OCI-LY1 (cell line): ENCODE measurements at regions not wholly inside any gene's neighbourhood (a gene's known extent, or its start where the extent isn't known, plus 50 kb on each side); places are given as distances from the start of the nearest gene placed in this dataset.
"Not testable (repeated sequence)": the region's sequence is repeated elsewhere in the genome, so short reads cannot be mapped to it uniquely, and the experiment has no call there.

Experiments
- H2AFZ ChIP-seq: fragments of 200-600 bp; sonication (generic), shearing (Covaris generic); 2 replicates; pipeline ENCODE4 v1.6.0; 2014; ENCODE audit warnings: antibody characterized with exemption, mild to moderate bottlenecking, low read length
- H3F3A ChIP-seq: fragments of 200-600 bp; sonication (generic), shearing (Covaris generic); 2 replicates; pipeline ENCODE4 v1.6.0; 2014; ENCODE audit warnings: mild to moderate bottlenecking, antibody characterized with exemption, low read length, moderate library complexity; ENCODE audit not compliant: insufficient read depth
- H3K27ac ChIP-seq: fragments of 200-600 bp; sonication (generic); 2 replicates; pipeline ENCODE4 v1.5.1; 2014; ENCODE audit warnings: low read length, mixed run types, mild to moderate bottlenecking, low read depth; ENCODE audit not compliant: poor library complexity, severe bottlenecking
- H3K27me3 ChIP-seq: fragments of 200-600 bp; sonication (generic); 2 replicates; pipeline ENCODE4 v1.6.0; 2014; ENCODE audit warnings: antibody characterized with exemption, mild to moderate bottlenecking, low read length, moderate library complexity; ENCODE audit not compliant: insufficient read depth
- H3K36me3 ChIP-seq: fragments of 200-600 bp; sonication (generic); 2 replicates; pipeline ENCODE4 v1.6.1; 2014; ENCODE audit warnings: mild to moderate bottlenecking, antibody characterized with exemption, low read length, moderate library complexity, mixed read lengths; ENCODE audit not compliant: insufficient read depth
- H3K4me1 ChIP-seq: fragments of 200-600 bp; sonication (generic); 2 replicates; pipeline ENCODE4 v1.5.1; 2014; ENCODE audit warnings: mild to moderate bottlenecking, low read length, moderate library complexity; ENCODE audit not compliant: insufficient read depth, severe bottlenecking
- H3K4me2 ChIP-seq: fragments of 200-600 bp; sonication (generic), shearing (Covaris generic); 2 replicates; pipeline ENCODE4 v1.6.1; 2014; ENCODE audit warnings: low read length
- H3K4me3 ChIP-seq: fragments of 200-600 bp; sonication (generic); 2 replicates; pipeline ENCODE4 v1.5.1; 2014; ENCODE audit warnings: low read length, low read depth, mild to moderate bottlenecking, mixed read lengths; ENCODE audit not compliant: poor library complexity, severe bottlenecking
- H3K79me2 ChIP-seq: fragments of 200-600 bp; shearing (Covaris generic); 2 replicates; pipeline ENCODE4 v1.6.1; 2016; ENCODE audit warnings: mixed run types, low read length, mixed read lengths; ENCODE audit not compliant: insufficient read depth
- H3K9ac ChIP-seq: fragments of 200-600 bp; sonication (generic), shearing (Covaris generic); 2 replicates; pipeline ENCODE4 v1.6.1; 2014; ENCODE audit warnings: mild to moderate bottlenecking, low read length, mixed read lengths
- H3K9me2 ChIP-seq: fragments of 200-600 bp; sonication (generic), shearing (Covaris generic); 2 replicates; pipeline ENCODE4 v1.6.1; 2014; ENCODE audit warnings: low read depth, mild to moderate bottlenecking, low read length, mixed read lengths
- H3K9me3 ChIP-seq: fragments of 200-600 bp; shearing (Covaris generic); 2 replicates; pipeline ENCODE4 v1.6.1; 2014; ENCODE audit warnings: low read length, mixed read lengths
- H4K20me1 ChIP-seq: fragments of 200-600 bp; sonication (generic), shearing (Covaris generic); 2 replicates; pipeline ENCODE4 v1.6.0; 2016; ENCODE audit warnings: mild to moderate bottlenecking, low read length; ENCODE audit not compliant: insufficient read depth
- EZH2 ChIP-seq: fragments of 200-600 bp; sonication (generic), shearing (Covaris generic); IDR thresholded peaks from 2 replicates; pipeline ENCODE4 v1.8.0; 2017; ENCODE audit warnings: borderline replicate concordance, mixed run types, mild to moderate bottlenecking, antibody characterized with exemption, low read length, moderate library complexity, mixed read lengths
- TF ChIP-seq, protein P1 (sequence below): fragments of 200-600 bp; sonication (generic), shearing (Covaris generic); IDR thresholded peaks from 2 replicates; pipeline ENCODE4 v1.5.1; 2017; ENCODE audit warnings: mild to moderate bottlenecking, antibody characterized with exemption, low read length, moderate library complexity, mixed read lengths

DNA sequence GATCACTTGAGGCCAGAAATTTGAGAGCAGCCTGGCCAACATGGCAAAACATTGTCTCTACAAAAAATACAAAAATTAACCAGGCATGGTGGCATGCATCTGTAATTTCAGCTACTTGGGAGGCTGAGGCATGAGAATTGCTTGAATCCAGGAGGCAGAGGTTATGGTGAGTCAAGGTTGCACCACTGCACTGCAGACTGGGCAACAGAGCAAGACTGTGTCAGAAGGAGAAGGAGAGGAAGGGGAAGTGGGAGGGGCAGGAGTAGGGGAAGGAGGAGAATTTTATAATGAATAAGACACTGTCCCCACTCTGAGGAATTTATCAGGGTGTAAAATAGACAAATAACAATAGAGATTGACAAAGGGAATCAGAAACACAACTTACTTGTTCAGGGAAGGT, 440.6 kb upstream of the DYNLRB2 start:
- Histone ChIP-seq H4K20me1 (no peaks in the 10 kb centered on the region), H3K27ac (no peak overlapping the region), H3K9me2 (no peaks in the 10 kb centered on the region)

DNA sequence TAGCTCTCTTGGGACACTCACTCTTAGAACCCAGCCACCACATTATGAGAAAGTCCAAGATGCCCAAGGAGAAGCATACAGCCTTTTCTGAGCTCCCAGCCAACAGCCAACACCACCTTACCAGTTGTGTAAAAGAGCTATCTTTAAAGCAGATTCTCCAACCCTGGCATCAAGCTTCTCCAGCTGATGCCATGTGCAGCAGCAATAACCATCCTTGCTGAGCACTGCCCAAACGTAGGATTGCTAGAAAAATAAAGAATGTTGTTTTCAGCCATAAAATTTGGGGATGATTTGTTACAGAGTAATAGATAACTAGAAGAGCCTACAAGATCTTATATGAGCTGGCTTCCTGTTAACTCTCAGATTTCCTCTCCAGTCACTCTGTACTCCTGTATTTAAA, 443.7 kb upstream of the DYNLRB2 start:
- no peaks in the 10 kb centered on the region for H3K9me3 ChIP-seq
- H3F3A ChIP-seq, result no peaks in the 10 kb centered on the region
- no peak overlapping the region for H3K9ac ChIP-seq
- no peaks in the 10 kb centered on the region for H3K9me2 ChIP-seq
- H3K36me3 ChIP-seq, result no peaks in the 10 kb centered on the region
- H3K4me1 ChIP-seq, result no peaks in the 10 kb centered on the region
- H3K27me3 ChIP-seq, result no peaks in the 10 kb centered on the region
- no peaks in the 10 kb centered on the region for H3K79me2 ChIP-seq
- TF ChIP-seq, protein P1, sequence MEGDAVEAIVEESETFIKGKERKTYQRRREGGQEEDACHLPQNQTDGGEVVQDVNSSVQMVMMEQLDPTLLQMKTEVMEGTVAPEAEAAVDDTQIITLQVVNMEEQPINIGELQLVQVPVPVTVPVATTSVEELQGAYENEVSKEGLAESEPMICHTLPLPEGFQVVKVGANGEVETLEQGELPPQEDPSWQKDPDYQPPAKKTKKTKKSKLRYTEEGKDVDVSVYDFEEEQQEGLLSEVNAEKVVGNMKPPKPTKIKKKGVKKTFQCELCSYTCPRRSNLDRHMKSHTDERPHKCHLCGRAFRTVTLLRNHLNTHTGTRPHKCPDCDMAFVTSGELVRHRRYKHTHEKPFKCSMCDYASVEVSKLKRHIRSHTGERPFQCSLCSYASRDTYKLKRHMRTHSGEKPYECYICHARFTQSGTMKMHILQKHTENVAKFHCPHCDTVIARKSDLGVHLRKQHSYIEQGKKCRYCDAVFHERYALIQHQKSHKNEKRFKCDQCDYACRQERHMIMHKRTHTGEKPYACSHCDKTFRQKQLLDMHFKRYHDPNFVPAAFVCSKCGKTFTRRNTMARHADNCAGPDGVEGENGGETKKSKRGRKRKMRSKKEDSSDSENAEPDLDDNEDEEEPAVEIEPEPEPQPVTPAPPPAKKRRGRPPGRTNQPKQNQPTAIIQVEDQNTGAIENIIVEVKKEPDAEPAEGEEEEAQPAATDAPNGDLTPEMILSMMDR, result no peak
- no peak for TF ChIP-seq EZH2
- no peaks in the 10 kb centered on the region for H4K20me1 ChIP-seq
- no peak overlapping the region for H2AFZ ChIP-seq
- no peak overlapping the region for H3K4me3 ChIP-seq
- H3K27ac ChIP-seq, result no peak overlapping the region
- no peak overlapping the region for H3K4me2 ChIP-seq

More for the DNA sequence above, 440.6 kb upstream of the DYNLRB2 start:
- no peaks in the 10 kb centered on the region for H3K36me3 ChIP-seq
- TF ChIP-seq, protein P1, result no peak
- no peak for TF ChIP-seq EZH2
- H3K4me2 ChIP-seq, result no peak overlapping the region
- H3K9me3 ChIP-seq, result no peaks in the 10 kb centered on the region
- H3K9ac ChIP-seq, result no peak overlapping the region
- H3K4me1 ChIP-seq, result no peaks in the 10 kb centered on the region
- no peak overlapping the region for H2AFZ ChIP-seq
- no peaks in the 10 kb centered on the region for H3K27me3 ChIP-seq
- H3F3A ChIP-seq, result no peaks in the 10 kb centered on the region
- no peaks in the 10 kb centered on the region for H3K79me2 ChIP-seq
- no peak overlapping the region for H3K4me3 ChIP-seq

DNA sequence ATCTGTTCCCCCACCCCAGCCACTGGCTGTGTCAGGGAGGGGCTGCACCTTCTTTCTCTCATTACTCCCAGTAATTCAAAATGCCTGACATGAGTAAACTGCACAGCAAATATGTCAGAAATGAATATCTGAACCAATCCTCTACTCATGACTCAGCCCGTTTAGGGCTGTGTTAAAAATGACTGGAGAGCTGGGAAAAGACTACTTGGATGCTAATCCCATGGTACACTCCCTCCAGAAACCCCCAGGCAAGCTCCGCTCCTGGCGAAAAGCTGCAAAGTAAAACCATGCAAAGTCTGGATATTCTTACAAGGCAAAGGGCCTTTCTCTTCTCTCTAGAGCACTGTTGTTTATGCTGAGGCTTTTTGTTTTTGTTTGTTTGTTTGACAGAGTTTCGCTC, 448.1 kb upstream of the DYNLRB2 start:
- no peaks in the 10 kb centered on the region for H3K27me3 ChIP-seq
- no peak overlapping the region for H3K4me2 ChIP-seq
- no peak overlapping the region for H2AFZ ChIP-seq
- no peaks in the 10 kb centered on the region for H4K20me1 ChIP-seq
- H3K9me2 ChIP-seq, result no peaks in the 10 kb centered on the region
- no peak overlapping the region for H3K9ac ChIP-seq
- H3K4me1 ChIP-seq, result no peaks in the 10 kb centered on the region
- no peaks in the 10 kb centered on the region for H3K79me2 ChIP-seq
- TF ChIP-seq, protein P1, result no peak
- no peaks in the 10 kb centered on the region for H3K9me3 ChIP-seq
- no peaks in the 10 kb centered on the region for H3K36me3 ChIP-seq
- H3F3A ChIP-seq, result no peaks in the 10 kb centered on the region
- no peak overlapping the region for H3K4me3 ChIP-seq
- H3K27ac ChIP-seq, result no peak overlapping the region

DNA sequence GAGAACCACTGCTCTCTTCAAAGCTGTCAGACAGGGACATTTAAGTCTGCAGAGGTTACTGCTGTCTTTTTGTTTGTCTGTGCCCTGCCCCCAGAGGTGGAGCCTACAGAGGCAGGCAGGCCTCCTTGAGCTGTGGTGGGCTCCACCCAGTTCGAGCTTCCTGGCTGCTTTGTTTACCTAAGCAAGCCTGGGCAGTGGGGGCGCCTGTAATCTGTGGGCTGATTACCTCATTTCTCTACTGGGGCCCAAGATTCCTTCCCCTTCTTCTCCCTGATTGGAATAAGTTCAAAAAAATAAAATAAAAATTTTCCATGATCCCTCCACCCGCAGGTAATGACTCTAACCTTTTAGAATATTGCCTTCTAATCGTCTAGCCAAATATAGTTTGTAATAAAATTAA, 449.3 kb upstream of the DYNLRB2 start:
- H2AFZ ChIP-seq, H3K79me2 ChIP-seq, H3K36me3 ChIP-seq, H3K9me2 ChIP-seq, H3F3A ChIP-seq, H3K4me3 ChIP-seq, H3K9me3 ChIP-seq, H3K9ac ChIP-seq, H3K27ac ChIP-seq, H3K27me3 ChIP-seq, H3K4me2 ChIP-seq, H4K20me1 ChIP-seq, H3K4me1 ChIP-seq: not testable (repeated sequence)
